ENCODE measurements at regions not wholly inside any gene's neighbourhood (a gene's known extent, or its start where the extent isn't known, plus 50 kb on each side); places are given as distances from the start of the nearest gene placed in this dataset.

DNA sequence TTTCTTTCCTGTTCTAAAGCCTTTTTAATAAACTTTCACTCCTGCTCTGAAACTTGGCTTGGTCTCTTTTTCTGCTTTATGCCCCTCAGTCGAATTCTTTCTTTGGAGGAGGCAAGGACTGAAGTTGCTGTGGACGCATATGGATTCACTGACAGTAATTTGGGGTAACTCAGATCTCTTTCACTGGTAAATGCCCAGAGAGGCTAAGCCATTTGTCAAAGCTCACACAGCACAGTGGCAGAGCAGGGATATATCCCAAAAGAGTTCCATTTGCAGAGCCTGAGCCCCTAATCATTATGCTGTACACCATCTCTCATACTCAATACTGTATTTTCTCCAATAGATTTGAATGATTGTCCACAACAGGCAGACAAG lies 72.3 kb upstream of the GALNT15 start:
- no peak for TF ChIP-seq POLR2A (IDR thresholded peaks at IDR 0.05; ENCODE audit: low read depth, low read length)
- TF ChIP-seq, protein P1, sequence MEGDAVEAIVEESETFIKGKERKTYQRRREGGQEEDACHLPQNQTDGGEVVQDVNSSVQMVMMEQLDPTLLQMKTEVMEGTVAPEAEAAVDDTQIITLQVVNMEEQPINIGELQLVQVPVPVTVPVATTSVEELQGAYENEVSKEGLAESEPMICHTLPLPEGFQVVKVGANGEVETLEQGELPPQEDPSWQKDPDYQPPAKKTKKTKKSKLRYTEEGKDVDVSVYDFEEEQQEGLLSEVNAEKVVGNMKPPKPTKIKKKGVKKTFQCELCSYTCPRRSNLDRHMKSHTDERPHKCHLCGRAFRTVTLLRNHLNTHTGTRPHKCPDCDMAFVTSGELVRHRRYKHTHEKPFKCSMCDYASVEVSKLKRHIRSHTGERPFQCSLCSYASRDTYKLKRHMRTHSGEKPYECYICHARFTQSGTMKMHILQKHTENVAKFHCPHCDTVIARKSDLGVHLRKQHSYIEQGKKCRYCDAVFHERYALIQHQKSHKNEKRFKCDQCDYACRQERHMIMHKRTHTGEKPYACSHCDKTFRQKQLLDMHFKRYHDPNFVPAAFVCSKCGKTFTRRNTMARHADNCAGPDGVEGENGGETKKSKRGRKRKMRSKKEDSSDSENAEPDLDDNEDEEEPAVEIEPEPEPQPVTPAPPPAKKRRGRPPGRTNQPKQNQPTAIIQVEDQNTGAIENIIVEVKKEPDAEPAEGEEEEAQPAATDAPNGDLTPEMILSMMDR (IDR thresholded peaks at IDR 0.05; ENCODE audit: extremely low read depth in 1 of 2, insufficient read depth in 1 of 2, low read depth in 1 of 2, low read length in 2 of 2), result no peak
- no peak for TF ChIP-seq FOS (IDR thresholded peaks at IDR 0.05; ENCODE audit: borderline replicate concordance, insufficient read depth, low read length)
- TF ChIP-seq, protein P2, sequence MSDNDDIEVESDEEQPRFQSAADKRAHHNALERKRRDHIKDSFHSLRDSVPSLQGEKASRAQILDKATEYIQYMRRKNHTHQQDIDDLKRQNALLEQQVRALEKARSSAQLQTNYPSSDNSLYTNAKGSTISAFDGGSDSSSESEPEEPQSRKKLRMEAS (IDR thresholded peaks at IDR 0.05; ENCODE audit: insufficient read depth, insufficient read length), result no peak
- TF ChIP-seq POLR2AphosphoS5 (IDR thresholded peaks at IDR 0.05; ENCODE audit: insufficient read depth, low read depth, low read length), result no peak
- TF ChIP-seq EZH2 (IDR thresholded peaks at IDR 0.05; ENCODE audit: borderline replicate concordance, low read depth, low read length, severe bottlenecking), result no peak
- no peak for TF ChIP-seq JUN (IDR thresholded peaks at IDR 0.05; ENCODE audit: borderline replicate concordance, insufficient read depth, insufficient read length, low read depth)
- TF ChIP-seq GATA2 (IDR thresholded peaks at IDR 0.05; ENCODE audit: insufficient read depth, insufficient read length, low read depth, low read length), result no peak

Data from endothelial cell of umbilical vein (primary cell).